ENCODE measurements at regions not wholly inside any gene's neighbourhood (a gene's known extent, or its start where the extent isn't known, plus 50 kb on each side); places are given as distances from the start of the nearest gene placed in this dataset.

GRCh38 chr13:40231751-40232150 is 434.7 kb downstream of the FOXO1 start:
- TF ChIP-seq CTCF (IDR thresholded peaks at IDR 0.05; ENCODE audit: insufficient read depth, low read length, poor library complexity, severe bottlenecking): no peak
- no peak for TF ChIP-seq EZH2phosphoT487 (conservative IDR thresholded peaks at IDR 0.05; ENCODE audit: low read length)

Data from SU-DHL-6 (cell line).